ENCODE measurements at regions not wholly inside any gene's neighbourhood (a gene's known extent, or its start where the extent isn't known, plus 50 kb on each side); places are given as distances from the start of the nearest gene placed in this dataset.

GRCh38 chr1:168972225-168972624 lies 134.3 kb upstream of the ATP1B1 start:
- Mint-ChIP-seq H3K4me1 (ENCODE audit: low read depth, unreplicated experiment) (no peaks in the 10 kb centered on the region), H3K27me3 (ENCODE audit: low read depth, unreplicated experiment) (peaks cover 1% of the 10 kb centered on the region), H3K27ac (ENCODE audit: unreplicated experiment) (no peak overlapping the region), H3K4me3 (ENCODE audit: unreplicated experiment) (no peak overlapping the region), H3K36me3 (ENCODE audit: low read depth, unreplicated experiment) (no peaks in the 10 kb centered on the region), H3K9me3 (ENCODE audit: unreplicated experiment) (no peaks in the 10 kb centered on the region)
- Histone ChIP-seq H4K20me1 (ENCODE audit: insufficient read depth, low read length) (no peaks in the 10 kb centered on the region), H3K27me3 (ENCODE audit: insufficient read depth, low read length) (no peaks in the 10 kb centered on the region), H2AFZ (ENCODE audit: low read depth, low read length) (no peak overlapping the region), H3K4me1 (ENCODE audit: insufficient read depth, low read length) (no peaks in the 10 kb centered on the region), H3K79me2 (ENCODE audit: insufficient read depth, low read length) (no peaks in the 10 kb centered on the region), H3K9ac (ENCODE audit: low read length) (no peak overlapping the region), H3K9me3 (ENCODE audit: insufficient read depth, low read depth, low read length) (no peaks in the 10 kb centered on the region), H3K27ac (ENCODE audit: low read depth, low read length) (no peak overlapping the region), H3K4me2 (ENCODE audit: low read length) (no peak overlapping the region), H3K4me3 (ENCODE audit: insufficient read depth, low read depth, low read length) (no peak overlapping the region), H3K36me3 (ENCODE audit: insufficient read depth, low read length) (no peaks in the 10 kb centered on the region)
- no peak for DNase-seq (ENCODE audit: low read depth)
- TF ChIP-seq EZH2 (IDR thresholded peaks at IDR 0.05; ENCODE audit: insufficient read depth, low read length) (no peak), CTCF (IDR thresholded peaks at IDR 0.05; ENCODE audit: insufficient read depth, low read depth, low read length) (no peak)
- no peak for FAIRE-seq

- H3K27me3 ChIP-seq (ENCODE audit: insufficient read depth, low read length) = no peaks in the 10 kb centered on the region
- no peaks in the 10 kb centered on the region for H3K9me3 ChIP-seq (ENCODE audit: insufficient read depth, low read depth, low read length)
- Mint-ChIP-seq H3K27me3 (ENCODE audit: low read depth, unreplicated experiment) (peaks cover 1% of the 10 kb centered on the region), H3K9me3 (ENCODE audit: unreplicated experiment) (no peaks in the 10 kb centered on the region), H3K4me1 (ENCODE audit: low read depth, unreplicated experiment) (no peaks in the 10 kb centered on the region), H3K36me3 (ENCODE audit: low read depth, unreplicated experiment) (peaks cover under 1% of the 10 kb centered on the region), H3K27ac (ENCODE audit: unreplicated experiment) (no peak overlapping the region), H3K4me3 (ENCODE audit: unreplicated experiment) (no peak overlapping the region)
- H3K4me3 ChIP-seq (ENCODE audit: insufficient read depth, low read depth, low read length) = no peak overlapping the region
- no peak for TF ChIP-seq EZH2 (IDR thresholded peaks at IDR 0.05; ENCODE audit: insufficient read depth, low read length)
- TF ChIP-seq CTCF (IDR thresholded peaks at IDR 0.05; ENCODE audit: insufficient read depth, low read depth, low read length) = no peak
- no peak for DNase-seq (ENCODE audit: low read depth)
- H3K36me3 ChIP-seq (ENCODE audit: insufficient read depth, low read length) = no peaks in the 10 kb centered on the region
- no peak overlapping the region for H3K4me2 ChIP-seq (ENCODE audit: low read length)
- H4K20me1 ChIP-seq (ENCODE audit: insufficient read depth, low read length) = no peaks in the 10 kb centered on the region
- no peak overlapping the region for H2AFZ ChIP-seq (ENCODE audit: low read depth, low read length)
- H3K9ac ChIP-seq (ENCODE audit: low read length) = no peak overlapping the region
- no peaks in the 10 kb centered on the region for H3K79me2 ChIP-seq (ENCODE audit: insufficient read depth, low read length)
- no peaks in the 10 kb centered on the region for H3K4me1 ChIP-seq (ENCODE audit: insufficient read depth, low read length)
- no peak for FAIRE-seq
- H3K27ac ChIP-seq (ENCODE audit: low read depth, low read length) = no peak overlapping the region
Observed at GRCh38 chr1:168972887-168973286, 133.6 kb upstream of the ATP1B1 start.

- FAIRE-seq = no peak
- no peaks in the 10 kb centered on the region for H3K27me3 ChIP-seq (ENCODE audit: insufficient read depth, low read length)
Observed at GRCh38 chr1:168974117-168974516, 132.4 kb upstream of the ATP1B1 start.

More at GRCh38 chr1:168974117-168974516, 132.4 kb upstream of the ATP1B1 start:
- Mint-ChIP-seq H3K9me3 (ENCODE audit: unreplicated experiment) (no peaks in the 10 kb centered on the region), H3K27ac (ENCODE audit: unreplicated experiment) (no peak overlapping the region), H3K4me3 (ENCODE audit: unreplicated experiment) (no peak overlapping the region), H3K27me3 (ENCODE audit: low read depth, unreplicated experiment) (peaks cover 1% of the 10 kb centered on the region), H3K36me3 (ENCODE audit: low read depth, unreplicated experiment) (peaks cover 2% of the 10 kb centered on the region), H3K4me1 (ENCODE audit: low read depth, unreplicated experiment) (no peaks in the 10 kb centered on the region)
- Histone ChIP-seq H3K4me1 (ENCODE audit: insufficient read depth, low read length) (no peaks in the 10 kb centered on the region), H3K4me2 (ENCODE audit: low read length) (no peak overlapping the region), H3K36me3 (ENCODE audit: insufficient read depth, low read length) (no peaks in the 10 kb centered on the region), H3K9me3 (ENCODE audit: insufficient read depth, low read depth, low read length) (no peaks in the 10 kb centered on the region), H3K79me2 (ENCODE audit: insufficient read depth, low read length) (no peaks in the 10 kb centered on the region), H2AFZ (ENCODE audit: low read depth, low read length) (no peak overlapping the region), H4K20me1 (ENCODE audit: insufficient read depth, low read length) (no peaks in the 10 kb centered on the region), H3K9ac (ENCODE audit: low read length) (no peak overlapping the region), H3K4me3 (ENCODE audit: insufficient read depth, low read depth, low read length) (no peak overlapping the region), H3K27ac (ENCODE audit: low read depth, low read length) (no peak overlapping the region)
- no peak for DNase-seq (ENCODE audit: low read depth)
- TF ChIP-seq CTCF (IDR thresholded peaks at IDR 0.05; ENCODE audit: insufficient read depth, low read depth, low read length) = no peak
- TF ChIP-seq EZH2 (IDR thresholded peaks at IDR 0.05; ENCODE audit: insufficient read depth, low read length) = no peak

Data from astrocyte (in vitro differentiated cells and primary cell).